Endothelial cell of umbilical vein (primary cell): ENCODE measurements at regions not wholly inside any gene's neighbourhood (a gene's known extent, or its start where the extent isn't known, plus 50 kb on each side); places are given as distances from the start of the nearest gene placed in this dataset.

Experiments
- EZH2 ChIP-seq: IDR thresholded peaks from 2 replicates; pipeline ENCODE4 v1.6.1; 2012; ENCODE audit warnings: borderline replicate concordance, low read depth, mild to moderate bottlenecking, moderate library complexity, low read length, inconsistent platforms; ENCODE audit not compliant: severe bottlenecking
- JUN ChIP-seq: IDR thresholded peaks from 2 replicates; pipeline ENCODE4 v1.6.1; 2011; ENCODE audit warnings: borderline replicate concordance, low read depth; ENCODE audit not compliant: insufficient read length, insufficient read depth
- POLR2A ChIP-seq: IDR thresholded peaks from 2 replicates; pipeline ENCODE4 v1.6.1; 2012; ENCODE audit warnings: low read depth, mild to moderate bottlenecking, control low read depth, low read length
- POLR2AphosphoS5 ChIP-seq: IDR thresholded peaks from 2 replicates; pipeline ENCODE4 v1.6.1; 2012; ENCODE audit warnings: low read depth, mild to moderate bottlenecking, control low read depth, low read length, moderate library complexity; ENCODE audit not compliant: insufficient read depth
- TF ChIP-seq, protein P1 (sequence below), 2 donors: IDR thresholded peaks; 1 replicate in 1 of 2; 2 replicates in 1 of 2; pipeline ENCODE4 v1.5.1; 2011; ENCODE audit warnings: low read length in 2 of 2, mild to moderate bottlenecking in 2 of 2, moderate library complexity in 2 of 2, control low read depth in 1 of 2, inconsistent platforms in 1 of 2, low read depth in 1 of 2; ENCODE audit not compliant: insufficient read depth in 1 of 2; ENCODE audit errors: extremely low read depth in 1 of 2

DNA sequence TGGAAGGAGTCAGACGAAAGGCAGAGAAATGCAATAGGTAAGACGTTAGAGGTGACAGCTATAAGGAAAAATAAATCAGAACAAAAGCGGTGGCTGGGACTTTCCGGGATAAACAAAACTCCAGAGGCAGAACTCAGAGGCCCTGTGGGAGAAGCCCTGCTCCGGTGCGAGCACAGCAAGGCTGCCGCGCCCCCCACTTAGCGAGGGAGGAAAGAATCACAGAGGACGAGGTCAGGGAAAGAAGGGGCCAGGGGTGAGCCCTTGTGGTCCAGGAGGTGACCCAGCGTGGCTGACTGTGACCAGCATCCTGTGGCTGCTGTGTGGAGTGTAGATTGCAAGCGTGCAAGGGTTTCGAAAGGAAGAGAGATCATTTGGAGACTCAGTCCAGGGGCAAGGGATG is 591.8 kb upstream of the ADARB2 start:
- TF ChIP-seq, protein P1, sequence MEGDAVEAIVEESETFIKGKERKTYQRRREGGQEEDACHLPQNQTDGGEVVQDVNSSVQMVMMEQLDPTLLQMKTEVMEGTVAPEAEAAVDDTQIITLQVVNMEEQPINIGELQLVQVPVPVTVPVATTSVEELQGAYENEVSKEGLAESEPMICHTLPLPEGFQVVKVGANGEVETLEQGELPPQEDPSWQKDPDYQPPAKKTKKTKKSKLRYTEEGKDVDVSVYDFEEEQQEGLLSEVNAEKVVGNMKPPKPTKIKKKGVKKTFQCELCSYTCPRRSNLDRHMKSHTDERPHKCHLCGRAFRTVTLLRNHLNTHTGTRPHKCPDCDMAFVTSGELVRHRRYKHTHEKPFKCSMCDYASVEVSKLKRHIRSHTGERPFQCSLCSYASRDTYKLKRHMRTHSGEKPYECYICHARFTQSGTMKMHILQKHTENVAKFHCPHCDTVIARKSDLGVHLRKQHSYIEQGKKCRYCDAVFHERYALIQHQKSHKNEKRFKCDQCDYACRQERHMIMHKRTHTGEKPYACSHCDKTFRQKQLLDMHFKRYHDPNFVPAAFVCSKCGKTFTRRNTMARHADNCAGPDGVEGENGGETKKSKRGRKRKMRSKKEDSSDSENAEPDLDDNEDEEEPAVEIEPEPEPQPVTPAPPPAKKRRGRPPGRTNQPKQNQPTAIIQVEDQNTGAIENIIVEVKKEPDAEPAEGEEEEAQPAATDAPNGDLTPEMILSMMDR (IDR thresholded peaks at IDR 0.05; ENCODE audit: extremely low read depth in 1 of 2, insufficient read depth in 1 of 2, low read depth in 1 of 2, low read length in 2 of 2) = no peak
- no peak for TF ChIP-seq POLR2AphosphoS5
- TF ChIP-seq POLR2A = no peak
- TF ChIP-seq EZH2 = no peak
- no peak for TF ChIP-seq JUN
